H1 (cell line): ENCODE measurements at regions not wholly inside any gene's neighbourhood (a gene's known extent, or its start where the extent isn't known, plus 50 kb on each side); places are given as distances from the start of the nearest gene placed in this dataset.

Experiments
- CTCF ChIA-PET: fragments of 300-600 bp; sonication (Branson Sonifier 250); formaldehyde crosslinking; loops from one replicate; lab custom pipeline; 2021; ENCODE audit not compliant: partially characterized antibody; lab: Charles Lee
- POLR2A ChIA-PET: fragments of 300-600 bp; sonication (Branson Sonifier 250); formaldehyde crosslinking; loops from one replicate; lab custom pipeline; 2021; ENCODE audit warnings: inconsistent platforms; ENCODE audit not compliant: partially characterized antibody; lab: Charles Lee
- DNase-seq, 2 experiments: peaks; one replicate each; pipeline versions ENCODE4 v3.0.0 to v3.0.0-alpha.2; 2010 to 2022; ENCODE audit warnings: low spot score in 2 of 2, low read depth in 1 of 2, mixed read lengths in 1 of 2
- FAIRE-seq: peaks from 2 replicates; lab custom pipeline; 2011; peaks lifted over from hg19 to GRCh38; lab: Jason Lieb, UNC
- H2AFZ ChIP-seq: 2 replicates; pipeline ENCODE4 v1.8.1; 2012; ENCODE audit warnings: low read length, inconsistent platforms
- H2AK5ac ChIP-seq: 2 replicates; pipeline ENCODE4 v1.6.1; 2013; ENCODE audit warnings: low read depth, low read length
- H2BK120ac ChIP-seq: replicated peaks from 2 replicates; pipeline ENCODE3; 2013; ENCODE audit warnings: low read depth, low read length, inconsistent platforms
- H2BK12ac ChIP-seq: 2 replicates; pipeline ENCODE4 v1.6.1; 2013; ENCODE audit warnings: low read depth, low read length
- H2BK15ac ChIP-seq: 2 replicates; pipeline ENCODE4 v1.6.1; 2013; ENCODE audit warnings: low read length
- H2BK20ac ChIP-seq: 2 replicates; pipeline ENCODE4 v1.6.1; 2013; ENCODE audit warnings: low read length
- H2BK5ac ChIP-seq: 2 replicates; pipeline ENCODE4 v1.6.1; 2013; ENCODE audit warnings: low read depth, low read length
- H3K14ac ChIP-seq: 2 replicates; pipeline ENCODE4 v1.6.1; 2013; ENCODE audit warnings: inconsistent platforms; ENCODE audit not compliant: insufficient read length
- H3K18ac ChIP-seq: 2 replicates; pipeline ENCODE4 v1.6.1; 2013; ENCODE audit warnings: low read length; ENCODE audit errors: extremely low read depth
- H3K23ac ChIP-seq: 2 replicates; pipeline ENCODE4 v1.6.1; 2013; ENCODE audit warnings: inconsistent platforms; ENCODE audit not compliant: insufficient read length
- H3K23me2 ChIP-seq: 2 replicates; pipeline ENCODE4 v1.6.1; 2013; ENCODE audit warnings: low read depth, low read length
- H3K27ac ChIP-seq: 2 replicates; pipeline ENCODE4 v1.6.1; 2011; ENCODE audit warnings: low read depth, low read length, inconsistent platforms
- H3K27me3 ChIP-seq, 4 experiments: replicated peaks in 1 of 4; 1 replicate in 1 of 4; 2 replicates in 3 of 4; pipeline versions ENCODE4 v1.6.1 to v1.8.1; 2011 to 2013; ENCODE audit warnings: low read length in 3 of 4, mild to moderate bottlenecking in 3 of 4, inconsistent platforms in 2 of 4, mixed read lengths in 2 of 4, moderate library complexity in 1 of 4; ENCODE audit not compliant: control insufficient read depth in 3 of 4, insufficient read depth in 3 of 4; ENCODE audit errors: extremely low read depth in 1 of 4
- H3K36me3 ChIP-seq, 4 experiments: 2 replicates each; pipeline versions ENCODE4 v1.6.1 to v1.8.1; 2011 to 2013; ENCODE audit warnings: mild to moderate bottlenecking in 4 of 4, low read length in 3 of 4, moderate library complexity in 2 of 4, control low read depth in 1 of 4, inconsistent platforms in 1 of 4; ENCODE audit not compliant: insufficient read depth in 4 of 4, control insufficient read depth in 2 of 4
- H3K4ac ChIP-seq: replicated peaks from 2 replicates; pipeline ENCODE3; 2013; ENCODE audit warnings: low read length, low read depth, mixed read lengths, inconsistent platforms; ENCODE audit not compliant: insufficient read length
- H3K4me1 ChIP-seq, 4 experiments: replicated peaks in 1 of 4; 1 replicate in 1 of 4; 2 replicates in 3 of 4; pipeline versions ENCODE4 v1.6.1 to v1.8.1; 2011 to 2013; ENCODE audit warnings: low read length in 3 of 4, inconsistent platforms in 2 of 4, mixed read lengths in 1 of 4; ENCODE audit not compliant: insufficient read depth in 4 of 4, control insufficient read depth in 3 of 4
- H3K4me2 ChIP-seq, 2 experiments: 2 replicates each; pipeline versions ENCODE4 v1.6.1 to v1.8.1; 2011 to 2013; ENCODE audit warnings: low read depth in 2 of 2, low read length in 2 of 2, control low read depth in 1 of 2, inconsistent platforms in 1 of 2, mild to moderate bottlenecking in 1 of 2; ENCODE audit not compliant: insufficient read depth in 1 of 2
- H3K4me3 ChIP-seq, 4 experiments: fragments of 200-600, 300-600 bp in 1 of 4; sonication (generic), shearing (Covaris generic), sonication (Bioruptor Twin) in 1 of 4; 2 replicates each; pipeline versions ENCODE4 v1.5.1 to v1.8.1; 2011 to 2016; ENCODE audit warnings: low read length in 4 of 4, low read depth in 3 of 4, control low read depth in 2 of 4, inconsistent platforms in 2 of 4, mild to moderate bottlenecking in 2 of 4, mixed read lengths in 1 of 4, moderate library complexity in 1 of 4; ENCODE audit not compliant: insufficient read depth in 2 of 4; ENCODE audit errors: extremely low read depth in 1 of 4
- H3K56ac ChIP-seq: replicated peaks from 2 replicates; pipeline ENCODE3; 2013; ENCODE audit warnings: low read depth, mild to moderate bottlenecking, mixed read lengths, low read length, inconsistent platforms; ENCODE audit not compliant: insufficient read length
- H3K79me1 ChIP-seq: 2 replicates; pipeline ENCODE4 v1.6.1; 2013; ENCODE audit warnings: low read depth, low read length, control low read depth
- H3K79me2 ChIP-seq, 2 experiments: 2 replicates each; pipeline versions ENCODE4 v1.6.1 to v1.8.1; 2012 to 2013; ENCODE audit warnings: low read length in 2 of 2, mild to moderate bottlenecking in 2 of 2, inconsistent platforms in 1 of 2; ENCODE audit not compliant: insufficient read depth in 2 of 2, control insufficient read depth in 1 of 2
- H3K9ac ChIP-seq, 4 experiments: replicated peaks in 1 of 4; 1 replicate in 1 of 4; 2 replicates in 3 of 4; pipeline versions ENCODE4 v1.6.1 to v1.8.1; 2011 to 2013; ENCODE audit warnings: low read depth in 3 of 4, low read length in 3 of 4, control low read depth in 2 of 4, mild to moderate bottlenecking in 2 of 4, moderate library complexity in 2 of 4, inconsistent platforms in 1 of 4; ENCODE audit errors: extremely low read depth in 1 of 4
- H3K9me3 ChIP-seq, 2 experiments: 2 replicates each; pipeline versions ENCODE4 v1.6.1 to v1.8.1; 2012 to 2013; ENCODE audit warnings: mild to moderate bottlenecking in 2 of 2, moderate library complexity in 2 of 2, control low read depth in 1 of 2, inconsistent platforms in 1 of 2, low read depth in 1 of 2, low read length in 1 of 2, mixed read lengths in 1 of 2; ENCODE audit not compliant: insufficient read depth in 2 of 2
- H4K20me1 ChIP-seq, 2 experiments: replicated peaks in 1 of 2; 2 replicates each; pipeline versions ENCODE3 to v1.8.1; 2011 to 2013; ENCODE audit warnings: inconsistent platforms in 2 of 2, low read length in 2 of 2, mild to moderate bottlenecking in 1 of 2; ENCODE audit not compliant: insufficient read depth in 2 of 2, control insufficient read depth in 1 of 2
- H4K5ac ChIP-seq: 2 replicates; pipeline ENCODE4 v1.6.1; 2013; ENCODE audit warnings: low read length, low read depth, mixed read lengths, inconsistent platforms; ENCODE audit not compliant: insufficient read length
- H4K8ac ChIP-seq: 2 replicates; pipeline ENCODE4 v1.8.0; 2013; ENCODE audit warnings: mild to moderate bottlenecking, moderate library complexity, low read length, inconsistent platforms; ENCODE audit not compliant: insufficient read depth; ENCODE audit errors: extremely low read depth
- H4K91ac ChIP-seq: replicated peaks from 2 replicates; pipeline ENCODE3; 2013; ENCODE audit warnings: low read length, mixed read lengths, inconsistent platforms; ENCODE audit not compliant: insufficient read length
- EZH2 ChIP-seq: fragments of 200-600 bp; sonication (generic); IDR thresholded peaks from 2 replicates; pipeline ENCODE4 v1.7.1; 2012; ENCODE audit warnings: low read depth, mild to moderate bottlenecking, moderate library complexity, low read length, inconsistent platforms; ENCODE audit not compliant: severe bottlenecking
- FOSL1 ChIP-seq: IDR thresholded peaks from 2 replicates; pipeline ENCODE4 v1.6.1; 2011; ENCODE audit warnings: mild to moderate bottlenecking, low read depth, low read length, moderate library complexity; ENCODE audit not compliant: insufficient read depth
- SRF ChIP-seq: IDR thresholded peaks from 2 replicates; pipeline ENCODE4 v1.6.1; 2011; ENCODE audit warnings: mild to moderate bottlenecking, low read depth, low read length, moderate library complexity
- YY1 ChIP-seq: IDR thresholded peaks from 2 replicates; pipeline ENCODE4 v1.6.1; 2011; ENCODE audit warnings: low read depth, mild to moderate bottlenecking, low read length
- WGBS, 2 experiments: shearing (Covaris generic) in 1 of 2; methylation state at CpG; one replicate each; pipeline versions ENCODE4 v1.1.6 to v1.1.7; 2013 to 2015; ENCODE audit warnings: low lambda C conversion rate in 2 of 2, mixed read lengths in 2 of 2, inconsistent platforms in 1 of 2, low coverage in 1 of 2, missing lambda C conversion rate in 1 of 2; ENCODE audit not compliant: insufficient replicate concordance in 2 of 2, insufficient coverage in 1 of 2, insufficient read length in 1 of 2; ENCODE audit errors: extremely low coverage in 1 of 2, missing lambda C conversion rate in 1 of 2; 5-methylcytosine and 5-hydroxymethylcytosine counted together

DNA sequence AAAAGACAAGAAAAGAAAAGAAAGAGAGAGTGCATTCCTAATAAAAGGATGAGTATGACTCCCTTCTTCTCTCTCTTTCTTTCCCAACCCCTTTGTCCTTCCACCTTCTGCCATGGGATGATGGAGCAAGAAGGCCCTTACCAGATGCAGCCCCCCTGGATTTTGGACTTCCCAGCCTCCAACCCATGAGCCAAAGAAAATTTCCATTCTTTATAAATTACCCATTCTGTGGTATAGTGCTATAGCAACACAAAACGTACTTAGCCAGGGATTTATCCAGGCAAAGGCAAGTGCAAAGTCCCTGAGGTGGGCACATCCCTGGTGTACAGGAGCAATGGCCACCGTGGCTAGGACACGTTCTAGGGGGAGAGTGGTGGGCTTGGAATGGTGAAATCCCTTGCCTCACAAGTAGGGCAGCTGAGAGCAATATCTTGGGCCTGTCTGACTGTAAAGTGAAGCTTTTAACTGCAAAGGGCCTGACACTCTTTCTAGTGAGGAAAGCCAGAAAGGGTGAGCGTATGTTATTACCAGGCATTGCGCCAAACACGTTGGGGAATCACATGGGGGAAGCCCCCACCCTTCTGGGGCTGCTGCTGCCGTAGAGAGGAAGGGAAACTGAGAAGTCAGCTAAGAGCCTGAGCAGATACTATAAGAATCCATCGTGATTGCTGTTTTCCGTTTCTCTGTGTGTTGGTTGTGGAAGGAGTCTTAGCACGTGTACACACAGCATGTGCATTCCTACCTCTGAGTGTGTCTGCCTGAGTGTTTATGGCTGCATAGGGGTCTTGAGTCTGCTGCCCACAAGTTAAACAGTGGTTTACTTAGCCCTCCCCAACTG lies 50.7 kb upstream of the SIRPA start:
- H2BK20ac ChIP-seq = no peak overlapping the region
- no peaks in the 10 kb centered on the region for H3K36me3 ChIP-seq
- no peak overlapping the region for H2BK5ac ChIP-seq
- no peak overlapping the region for H3K4me2 ChIP-seq
- 70% methylated on average over 10 of the region's 10 CpGs; no CpG with 5 or more reads in 1 of the 2 experiments for WGBS, 2 experiments
- H2BK15ac ChIP-seq = no peak overlapping the region
- no peak overlapping the region for H2BK120ac ChIP-seq
- H3K18ac ChIP-seq = no peak overlapping the region
- DNase-seq (no peak), FAIRE-seq (no peak)
- no peaks in the 10 kb centered on the region; the same call in 1 of the 2 replicates for H3K23me2 ChIP-seq
- no peak overlapping the region for H4K5ac ChIP-seq
- no peak overlapping the region for H2AFZ ChIP-seq
- H3K79me2 ChIP-seq = no peaks in the 10 kb centered on the region
- no peak overlapping the region for H3K27ac ChIP-seq
- H3K4me1 ChIP-seq = peaks cover 0 to 2% (median under 1%) of the 10 kb centered on the region in 4 experiments; a peak in 1 of 7 replicates
- H3K23ac ChIP-seq = no peak overlapping the region
- ChIA-PET POLR2A (interaction anchor here (1.3 kb wide), 1 partner anchor 20 kb away, joined by 3 read pairs; no protein-coding TSS in a partner anchor), CTCF (interaction anchor here (0.8 kb wide), 1 partner anchor 46 kb away, joined by 3 read pairs; no protein-coding TSS in a partner anchor)
- no peak overlapping the region for H2BK12ac ChIP-seq
- TF ChIP-seq SRF (no peak), FOSL1 (no peak), YY1 (no peak), EZH2 (no peak)
- H3K27me3 ChIP-seq = no peaks in the 10 kb centered on the region; a peak in 2 of 7 replicates
- no peak overlapping the region for H3K14ac ChIP-seq
- no peak overlapping the region for H4K91ac ChIP-seq
- no peak overlapping the region; the same call in 1 of the 2 replicates for H2AK5ac ChIP-seq
- H3K79me1 ChIP-seq = no peaks in the 10 kb centered on the region
- no peak overlapping the region for H4K8ac ChIP-seq
- H3K9me3 ChIP-seq = no peaks in the 10 kb centered on the region
- H3K56ac ChIP-seq = no peak overlapping the region
- H3K9ac ChIP-seq = no peak overlapping the region
- no peak overlapping the region for H3K4ac ChIP-seq
- no peaks in the 10 kb centered on the region for H4K20me1 ChIP-seq
- H3K4me3 ChIP-seq = no peak overlapping the region
